ENCODE measurements at regions not wholly inside any gene's neighbourhood (a gene's known extent, or its start where the extent isn't known, plus 50 kb on each side); places are given as distances from the start of the nearest gene placed in this dataset.

- DNase-seq (ENCODE audit: extremely low read depth in 1 of 4, low spot score in 3 of 4) (no peak), FAIRE-seq (no peak), ATAC-seq (no peak)
- 0% methylated on average over 1 of the region's 1 CpG for WGBS (ENCODE audit: insufficient coverage, low coverage, missing lambda C conversion rate)
- Histone ChIP-seq H3K9me3 (replicated peaks; ENCODE audit: control insufficient read depth, insufficient read depth, low read depth, low read length) (no peaks in the 10 kb centered on the region), H3K9me1 (ENCODE audit: control insufficient read depth, insufficient read depth, low read length) (no peaks in the 10 kb centered on the region), H3K36me3 (ENCODE audit: control insufficient read depth, insufficient read depth, low read length) (no peaks in the 10 kb centered on the region), H3K4me1 (replicated peaks in 1 of 2; ENCODE audit: control insufficient read depth in 2 of 2, insufficient read depth in 2 of 2, low read length in 2 of 2) (no peaks in the 10 kb centered on the region), H3K27me3 (ENCODE audit: control insufficient read depth in 2 of 2, insufficient read depth in 2 of 2, low read length in 2 of 2) (peaks cover 0 to 4% of the 10 kb centered on the region in 2 experiments; a peak in 1 of 5 replicates), H3K4me3 (no peak overlapping the region), H3K79me2 (ENCODE audit: control insufficient read depth, insufficient read depth, low read length) (no peaks in the 10 kb centered on the region), H3K4me2 (ENCODE audit: insufficient read depth, low read length) (no peak overlapping the region), H3K27ac (ENCODE audit: extremely low read depth, low read depth, low read length) (no peak overlapping the region), H3K9ac (ENCODE audit: insufficient read depth in 1 of 2, low read depth in 2 of 2, low read length in 2 of 2) (no peak overlapping the region), H2AFZ (ENCODE audit: low read depth, low read length) (no peak overlapping the region), H4K20me1 (replicated peaks; ENCODE audit: control insufficient read depth, insufficient read depth, low read length) (no peaks in the 10 kb centered on the region; the same call in 1 of the 2 replicates)
- intact Hi-C loops (cut with micrococcal nuclease) (no loop called here), in situ Hi-C loops (cut with MboI) (no loop called here)
- ChIA-PET CTCF (ENCODE audit: low intra/inter-chr PET ratio) (no interaction called here), POLR2A (no interaction called here)
- BruUV-seq (replicated peaks) = no TSS peak
- TF ChIP-seq ESRRB (CRISPR knock-in tag; IDR thresholded peaks at IDR 0.05; ENCODE audit: borderline replicate concordance) (no peak), KDM1A (IDR thresholded peaks at IDR 0.05) (no peak), SP1 (CRISPR knock-in tag; IDR thresholded peaks at IDR 0.05) (no peak), E2F5 (CRISPR knock-in tag; IDR thresholded peaks at IDR 0.05) (no peak), ZNF766 (CRISPR knock-in tag; conservative IDR thresholded peaks at IDR 0.05) (no peak), BACH1 (tag; IDR thresholded peaks at IDR 0.05) (no peak), CHD7 (IDR thresholded peaks at IDR 0.05; ENCODE audit: low read depth, low read length) (no peak), CXXC5 (CRISPR knock-in tag; IDR thresholded peaks at IDR 0.05) (no peak), CHD4 (IDR thresholded peaks at IDR 0.05; ENCODE audit: insufficient read depth, insufficient replicate concordance, low read depth, low read length, poor library complexity, severe bottlenecking) (no peak), ZNF764 (CRISPR knock-in tag; IDR thresholded peaks at IDR 0.05; ENCODE audit: low read depth) (no peak), SMARCC2 (IDR thresholded peaks at IDR 0.05; ENCODE audit: low read depth) (no peak), POLR3G (IDR thresholded peaks at IDR 0.05; ENCODE audit: extremely low read depth, insufficient read length, insufficient replicate concordance) (no peak)
Measured at GRCh38 chr12:107570721-107571120, 114.9 kb upstream of the PWP1 start.
